Natural killer cell (primary cell): ENCODE measurements at regions not wholly inside any gene's neighbourhood (a gene's known extent, or its start where the extent isn't known, plus 50 kb on each side); places are given as distances from the start of the nearest gene placed in this dataset.

ENCODE experiments used
- ATAC-seq, 3 donors: fragments of 150-1000 bp in 2 of 3; fragments of 200-7000 bp in 1 of 3; cut with Tn5 transposase; 1 replicate in 1 of 3; 2 replicates in 2 of 3; pipeline ENCODE4 v1.10.0; 2021; ENCODE audit warnings: mild to moderate bottlenecking in 2 of 3, moderate library complexity in 2 of 3
- DNase-seq, 2 donors: peaks; one replicate each; pipeline versions ENCODE4 v3.0.0 to v3.0.0-alpha.2; 2013 to 2021; ENCODE audit warnings: mixed read lengths in 1 of 2
- H3K27ac ChIP-seq: one replicate; pipeline ENCODE4 v1.5.1; 2013; ENCODE audit warnings: mild to moderate bottlenecking, low read length
- H3K27me3 ChIP-seq: one replicate; pipeline ENCODE4 v1.6.1; 2013; ENCODE audit warnings: low read length; ENCODE audit not compliant: control insufficient read depth, insufficient read depth
- H3K36me3 ChIP-seq: one replicate; pipeline ENCODE4 v1.6.1; 2013; ENCODE audit warnings: low read length; ENCODE audit not compliant: control insufficient read depth, insufficient read depth
- H3K4me1 ChIP-seq: one replicate; pipeline ENCODE4 v1.6.1; 2013; ENCODE audit warnings: low read length; ENCODE audit not compliant: control insufficient read depth, insufficient read depth
- H3K4me3 ChIP-seq: one replicate; pipeline ENCODE4 v1.5.1; 2013; ENCODE audit warnings: low read length
- H3K9me3 ChIP-seq: one replicate; pipeline ENCODE4 v1.6.1; 2013; ENCODE audit warnings: low read length; ENCODE audit not compliant: control insufficient read depth, insufficient read depth
- H3K27ac Mint-ChIP-seq, 2 donors: one replicate each; pipeline ENCODE4 v1.8.0; 2022; ENCODE audit warnings: mild to moderate bottlenecking in 2 of 2, mixed read lengths in 2 of 2, moderate library complexity in 1 of 2
- H3K27me3 Mint-ChIP-seq, 2 donors: one replicate each; pipeline ENCODE4 v1.8.0; 2022; ENCODE audit warnings: low read depth in 2 of 2, mixed read lengths in 2 of 2
- H3K36me3 Mint-ChIP-seq: one replicate; pipeline ENCODE4 v1.8.0; 2022; ENCODE audit warnings: mixed read lengths
- H3K4me1 Mint-ChIP-seq, 2 donors: one replicate each; pipeline ENCODE4 v1.8.0; 2022; ENCODE audit warnings: mixed read lengths in 2 of 2
- H3K4me3 Mint-ChIP-seq: one replicate; pipeline ENCODE4 v1.8.0; 2022; ENCODE audit warnings: mild to moderate bottlenecking, moderate library complexity, mixed read lengths
- H3K9me3 Mint-ChIP-seq, 2 donors: one replicate each; pipeline ENCODE4 v1.8.0; 2022; ENCODE audit warnings: mixed read lengths in 2 of 2
- CTCF ChIP-seq: fragments of 200-600 bp; IDR thresholded peaks from one replicate; pipeline ENCODE4 v1.8.0; 2022; ENCODE audit warnings: antibody characterized with exemption
- WGBS: methylation state at CpG from one replicate; pipeline ENCODE4 v1.1.7; 2013; ENCODE audit warnings: missing lambda C conversion rate; ENCODE audit not compliant: insufficient coverage; 5-methylcytosine and 5-hydroxymethylcytosine counted together
- intact Hi-C: fragments of 100-400 bp; cut with micrococcal nuclease; formaldehyde crosslinking; loops from one replicate; pipeline ENCODE4 v1.14.2; 2022

GRCh38 chr18:10378688-10379420 lies 75.6 kb upstream of the APCDD1 start:
- no peaks in the 10 kb centered on the region for H3K4me1 Mint-ChIP-seq
- no peak overlapping the region for H3K27ac Mint-ChIP-seq
- H3K9me3 Mint-ChIP-seq = no peaks in the 10 kb centered on the region
- DNase-seq (no peak), ATAC-seq (no peak)
- intact Hi-C loops = no loop called here
- H3K27me3 ChIP-seq = no peaks in the 10 kb centered on the region
- no peaks in the 10 kb centered on the region for H3K4me1 ChIP-seq
- H3K4me3 ChIP-seq = no peak overlapping the region
- H3K27ac ChIP-seq = no peak overlapping the region
- no peak overlapping the region for H3K4me3 Mint-ChIP-seq
- no peaks in the 10 kb centered on the region for H3K36me3 Mint-ChIP-seq
- H3K36me3 ChIP-seq = no peaks in the 10 kb centered on the region
- H3K9me3 ChIP-seq = no peaks in the 10 kb centered on the region
- WGBS = 35% methylated on average over 6 of the region's 6 CpGs
- TF ChIP-seq CTCF = no peak
- no peaks in the 10 kb centered on the region for H3K27me3 Mint-ChIP-seq

GRCh38 chr18:10379522-10379921 lies 74.9 kb upstream of the APCDD1 start:
- Histone ChIP-seq H3K27ac (no peak overlapping the region), H3K4me1 (no peaks in the 10 kb centered on the region), H3K27me3 (no peaks in the 10 kb centered on the region), H3K9me3 (no peaks in the 10 kb centered on the region), H3K36me3 (no peaks in the 10 kb centered on the region), H3K4me3 (no peak overlapping the region)
- no peak for ATAC-seq
- no peaks in the 10 kb centered on the region for H3K27me3 Mint-ChIP-seq
- intact Hi-C loops = no loop called here
- no peak for DNase-seq
- no peak for TF ChIP-seq CTCF
- no peaks in the 10 kb centered on the region for H3K9me3 Mint-ChIP-seq
- H3K4me3 Mint-ChIP-seq = no peak overlapping the region
- 64% methylated on average over 4 of the region's 5 CpGs for WGBS
- no peaks in the 10 kb centered on the region for H3K36me3 Mint-ChIP-seq
- no peaks in the 10 kb centered on the region for H3K4me1 Mint-ChIP-seq
- H3K27ac Mint-ChIP-seq = no peak overlapping the region

GRCh38 chr18:10381516-10381915 lies 72.9 kb upstream of the APCDD1 start:
- TF ChIP-seq CTCF = no peak
- H3K9me3 ChIP-seq = no peaks in the 10 kb centered on the region
- Mint-ChIP-seq H3K27ac (no peak overlapping the region), H3K4me3 (no peak overlapping the region), H3K9me3 (no peaks in the 10 kb centered on the region), H3K27me3 (no peaks in the 10 kb centered on the region), H3K4me1 (no peaks in the 10 kb centered on the region), H3K36me3 (no peaks in the 10 kb centered on the region)
- intact Hi-C loops = no loop called here
- DNase-seq = no peak
- ATAC-seq = no peak
- no CpG with 5 or more reads among the region's 1 CpG for WGBS
- no peaks in the 10 kb centered on the region for H3K27me3 ChIP-seq
- no peak overlapping the region for H3K27ac ChIP-seq
- H3K36me3 ChIP-seq = no peaks in the 10 kb centered on the region
- H3K4me1 ChIP-seq = no peaks in the 10 kb centered on the region
- no peak overlapping the region for H3K4me3 ChIP-seq

GRCh38 chr18:10381951-10382350 lies 72.5 kb upstream of the APCDD1 start:
- intact Hi-C loops = no loop called here
- Histone ChIP-seq H3K27ac (no peak overlapping the region), H3K4me1 (no peaks in the 10 kb centered on the region), H3K36me3 (no peaks in the 10 kb centered on the region), H3K4me3 (no peak overlapping the region), H3K9me3 (no peaks in the 10 kb centered on the region), H3K27me3 (no peaks in the 10 kb centered on the region)
- H3K36me3 Mint-ChIP-seq = no peaks in the 10 kb centered on the region
- no peaks in the 10 kb centered on the region for H3K9me3 Mint-ChIP-seq
- no peak overlapping the region for H3K27ac Mint-ChIP-seq
- DNase-seq (no peak), ATAC-seq (no peak)
- no peak for TF ChIP-seq CTCF
- H3K4me1 Mint-ChIP-seq = no peaks in the 10 kb centered on the region
- no peaks in the 10 kb centered on the region for H3K27me3 Mint-ChIP-seq
- H3K4me3 Mint-ChIP-seq = no peak overlapping the region
- WGBS = 57% methylated on average over 4 of the region's 4 CpGs
